ENCODE measurements at regions not wholly inside any gene's neighbourhood (a gene's known extent, or its start where the extent isn't known, plus 50 kb on each side); places are given as distances from the start of the nearest gene placed in this dataset.

DNA sequence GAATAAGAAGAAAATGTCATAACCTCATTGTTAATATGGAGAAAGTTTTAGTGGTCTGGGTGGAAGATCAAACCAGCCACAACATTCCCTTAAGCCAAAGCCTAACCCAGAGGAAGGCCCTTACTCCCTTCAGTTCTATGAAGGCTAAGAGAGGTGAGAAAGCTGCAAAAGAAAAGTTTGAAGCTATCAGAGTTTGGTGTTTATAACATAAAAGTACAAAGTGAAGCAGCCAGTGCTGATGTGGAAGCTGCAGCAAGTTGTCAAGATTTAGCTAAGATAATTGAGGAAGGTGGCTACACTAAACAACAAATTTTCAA is 67.6 kb upstream of the BCL9 start:
- H4K20me1 ChIP-seq (ENCODE audit: insufficient read depth) = no peaks in the 10 kb centered on the region
- no TSS peak for BruUV-seq (replicated peaks)
- H3K9me3 ChIP-seq (ENCODE audit: insufficient read depth, low read depth) = no peaks in the 10 kb centered on the region
- H3F3A ChIP-seq (ENCODE audit: insufficient read depth, low read depth) = no peaks in the 10 kb centered on the region
- no peaks in the 10 kb centered on the region; the same call in 1 of the 2 replicates for H3K9me2 ChIP-seq (ENCODE audit: insufficient read depth)
- CTCF ChIA-PET = no interaction called here
- H3K36me3 ChIP-seq (ENCODE audit: low read depth) = no peaks in the 10 kb centered on the region
- POLR2A ChIA-PET (ENCODE audit: unreplicated experiment) = no interaction called here
- no peak for TF ChIP-seq EZH2 (IDR thresholded peaks at IDR 0.05; ENCODE audit: low read depth)
- TF ChIP-seq, protein P1, sequence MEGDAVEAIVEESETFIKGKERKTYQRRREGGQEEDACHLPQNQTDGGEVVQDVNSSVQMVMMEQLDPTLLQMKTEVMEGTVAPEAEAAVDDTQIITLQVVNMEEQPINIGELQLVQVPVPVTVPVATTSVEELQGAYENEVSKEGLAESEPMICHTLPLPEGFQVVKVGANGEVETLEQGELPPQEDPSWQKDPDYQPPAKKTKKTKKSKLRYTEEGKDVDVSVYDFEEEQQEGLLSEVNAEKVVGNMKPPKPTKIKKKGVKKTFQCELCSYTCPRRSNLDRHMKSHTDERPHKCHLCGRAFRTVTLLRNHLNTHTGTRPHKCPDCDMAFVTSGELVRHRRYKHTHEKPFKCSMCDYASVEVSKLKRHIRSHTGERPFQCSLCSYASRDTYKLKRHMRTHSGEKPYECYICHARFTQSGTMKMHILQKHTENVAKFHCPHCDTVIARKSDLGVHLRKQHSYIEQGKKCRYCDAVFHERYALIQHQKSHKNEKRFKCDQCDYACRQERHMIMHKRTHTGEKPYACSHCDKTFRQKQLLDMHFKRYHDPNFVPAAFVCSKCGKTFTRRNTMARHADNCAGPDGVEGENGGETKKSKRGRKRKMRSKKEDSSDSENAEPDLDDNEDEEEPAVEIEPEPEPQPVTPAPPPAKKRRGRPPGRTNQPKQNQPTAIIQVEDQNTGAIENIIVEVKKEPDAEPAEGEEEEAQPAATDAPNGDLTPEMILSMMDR (conservative IDR thresholded peaks at IDR 0.05) = no peak
- peaks cover 20% of the 10 kb centered on the region for H3K27me3 ChIP-seq (ENCODE audit: insufficient read depth, low read depth)
- peaks cover 8% of the 10 kb centered on the region; the same call in 1 of the 2 replicates for H3K4me1 ChIP-seq (replicated peaks; ENCODE audit: insufficient read depth)
- no peak overlapping the region for H2AFZ ChIP-seq
- H3K4me3 ChIP-seq = no peak overlapping the region
- no peak for DNase-seq
- no peak overlapping the region for H3K27ac ChIP-seq
- intact Hi-C loops (cut with micrococcal nuclease; ENCODE audit: unreplicated experiment) = no loop called here
- no peak overlapping the region for H3K4me2 ChIP-seq
- H3K79me2 ChIP-seq (ENCODE audit: low read depth) = no peaks in the 10 kb centered on the region

DNA sequence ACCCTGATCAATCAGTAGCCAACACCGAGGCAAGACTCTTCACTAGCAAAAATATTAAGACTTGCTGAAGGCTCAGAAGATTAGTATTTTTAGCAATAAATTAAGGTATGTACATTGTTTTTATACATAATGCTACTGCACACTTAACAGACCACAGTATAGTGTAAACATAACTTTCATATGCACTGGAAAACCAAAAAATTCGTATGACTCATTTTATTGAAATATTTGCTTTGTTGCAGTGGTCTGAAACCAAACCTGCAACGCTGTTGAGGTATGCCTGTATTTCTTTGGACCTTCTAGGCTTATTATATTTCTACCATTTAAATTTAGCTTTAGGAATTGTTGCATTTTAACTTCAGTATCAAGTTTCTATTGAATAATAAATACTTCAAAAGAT is 65.8 kb upstream of the BCL9 start:
- Histone ChIP-seq H3K4me2 (peak overlapping the region; percentile 17; the same call in 1 of the 2 replicates), H3K4me1 (replicated peaks; ENCODE audit: insufficient read depth) (peaks cover 8% of the 10 kb centered on the region; the same call in 1 of the 2 replicates), H4K20me1 (ENCODE audit: insufficient read depth) (no peaks in the 10 kb centered on the region), H3K27me3 (ENCODE audit: insufficient read depth, low read depth) (peaks cover 20% of the 10 kb centered on the region), H3K4me3 (no peak overlapping the region), H2AFZ (no peak overlapping the region), H3K9me2 (ENCODE audit: insufficient read depth) (no peaks in the 10 kb centered on the region; the same call in 1 of the 2 replicates), H3K27ac (no peak overlapping the region), H3F3A (ENCODE audit: insufficient read depth, low read depth) (no peaks in the 10 kb centered on the region), H3K79me2 (ENCODE audit: low read depth) (no peaks in the 10 kb centered on the region), H3K36me3 (ENCODE audit: low read depth) (no peaks in the 10 kb centered on the region), H3K9me3 (ENCODE audit: insufficient read depth, low read depth) (no peaks in the 10 kb centered on the region)
- no TSS peak for BruUV-seq (replicated peaks)
- DNase-seq = peak in 1 of 2 experiments; percentile 63
- intact Hi-C loops (cut with micrococcal nuclease; ENCODE audit: unreplicated experiment) = no loop called here
- TF ChIP-seq, protein P1 (conservative IDR thresholded peaks at IDR 0.05) = no peak
- no peak for TF ChIP-seq EZH2 (IDR thresholded peaks at IDR 0.05; ENCODE audit: low read depth)
- ChIA-PET POLR2A (ENCODE audit: unreplicated experiment) (no interaction called here), CTCF (no interaction called here)

DNA sequence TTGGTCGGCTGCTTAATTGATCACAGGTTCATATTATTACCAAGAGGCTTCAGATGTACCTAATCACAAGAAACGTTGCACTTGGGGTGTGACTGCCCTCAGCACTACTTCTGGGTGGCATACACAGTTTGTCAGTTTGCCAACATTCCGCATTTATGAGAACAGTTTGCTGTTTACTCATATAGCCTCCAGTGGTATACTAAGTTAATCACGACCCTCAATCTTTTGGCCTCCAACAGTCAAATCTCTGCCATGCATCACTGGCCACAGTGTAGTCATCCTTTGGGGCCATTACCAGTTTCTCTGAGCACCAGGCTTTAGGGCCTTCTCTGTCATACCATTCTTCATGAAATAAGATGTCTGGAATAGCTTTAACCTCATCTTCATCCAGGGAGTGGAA is 62.8 kb upstream of the BCL9 start:
- ChIA-PET POLR2A (ENCODE audit: unreplicated experiment) (no interaction called here), CTCF (no interaction called here)

More for the DNA sequence above, 62.8 kb upstream of the BCL9 start:
- no TSS peak for BruUV-seq (replicated peaks)
- Histone ChIP-seq H3F3A (ENCODE audit: insufficient read depth, low read depth) (no peaks in the 10 kb centered on the region), H3K27me3 (ENCODE audit: insufficient read depth, low read depth) (no peaks in the 10 kb centered on the region), H3K9me2 (ENCODE audit: insufficient read depth) (no peaks in the 10 kb centered on the region; the same call in 1 of the 2 replicates), H3K27ac (no peak overlapping the region), H2AFZ (no peak overlapping the region), H3K4me3 (no peak overlapping the region), H3K79me2 (ENCODE audit: low read depth) (no peaks in the 10 kb centered on the region), H4K20me1 (ENCODE audit: insufficient read depth) (no peaks in the 10 kb centered on the region), H3K36me3 (ENCODE audit: low read depth) (no peaks in the 10 kb centered on the region), H3K9me3 (ENCODE audit: insufficient read depth, low read depth) (no peaks in the 10 kb centered on the region), H3K4me1 (replicated peaks; ENCODE audit: insufficient read depth) (peaks cover 8% of the 10 kb centered on the region; the same call in 1 of the 2 replicates), H3K4me2 (no peak overlapping the region)
- DNase-seq = peak in 1 of 2 experiments; percentile 59
- no peak for TF ChIP-seq EZH2 (IDR thresholded peaks at IDR 0.05; ENCODE audit: low read depth)
- TF ChIP-seq, protein P1 (conservative IDR thresholded peaks at IDR 0.05) = no peak
- intact Hi-C loops (cut with micrococcal nuclease; ENCODE audit: unreplicated experiment) = no loop called here

Data from PC-9 (cell line).